ENCODE measurements at regions not wholly inside any gene's neighbourhood (a gene's known extent, or its start where the extent isn't known, plus 50 kb on each side); places are given as distances from the start of the nearest gene placed in this dataset.
"Not testable (repeated sequence)": the region's sequence is repeated elsewhere in the genome, so short reads cannot be mapped to it uniquely, and the experiment has no call there.

- Histone ChIP-seq H2AFZ (ENCODE audit: low read length) (no peak overlapping the region), H3K27ac (ENCODE audit: low read depth, low read length, poor library complexity, severe bottlenecking) (no peak overlapping the region), H3K4me2 (ENCODE audit: low read length) (no peak overlapping the region), H3K4me1 (ENCODE audit: insufficient read depth, low read length, poor library complexity, severe bottlenecking) (no peaks in the 10 kb centered on the region), H3K36me3 (ENCODE audit: insufficient read depth, low read length) (no peaks in the 10 kb centered on the region), H3K79me2 (ENCODE audit: insufficient read depth, low read depth, low read length) (no peaks in the 10 kb centered on the region), H3K9me2 (ENCODE audit: insufficient read depth, low read length) (no peaks in the 10 kb centered on the region), H3K4me3 (ENCODE audit: low read depth, low read length, poor library complexity, severe bottlenecking) (no peak overlapping the region), H4K20me1 (ENCODE audit: insufficient read depth, low read length) (no peaks in the 10 kb centered on the region), H3K9me3 (ENCODE audit: low read length) (no peaks in the 10 kb centered on the region)
- BruUV-seq (replicated peaks): no TSS peak
- CTCF ChIA-PET (ENCODE audit: unreplicated experiment): no interaction called here
- DNase-seq (ENCODE audit: low spot score): no peak
- TF ChIP-seq CTCF (conservative IDR thresholded peaks at IDR 0.05; ENCODE audit: low read length): no peak
- no peak for TF ChIP-seq EZH2phosphoT487 (IDR thresholded peaks at IDR 0.05; ENCODE audit: borderline replicate concordance, low read depth, low read length)
- POLR2A ChIA-PET: no interaction called here
- intact Hi-C loops (cut with micrococcal nuclease; ENCODE audit: unreplicated experiment): no loop called here
These were observed 319.6 kb downstream of the PTH2R start for GRCh38 chr2:208726242-208726641.

GRCh38 chr2:208751663-208752415 is 345.2 kb downstream of the PTH2R start:
- H3K27ac ChIP-seq (ENCODE audit: low read depth, low read length, poor library complexity, severe bottlenecking); H3K4me2 ChIP-seq (ENCODE audit: low read length); POLR2A ChIA-PET; H3K9me2 ChIP-seq (ENCODE audit: insufficient read depth, low read length); CTCF ChIA-PET (ENCODE audit: unreplicated experiment); H4K20me1 ChIP-seq (ENCODE audit: insufficient read depth, low read length); BruUV-seq (replicated peaks); H3K79me2 ChIP-seq (ENCODE audit: insufficient read depth, low read depth, low read length); H3K36me3 ChIP-seq (ENCODE audit: insufficient read depth, low read length); H2AFZ ChIP-seq (ENCODE audit: low read length); H3K9me3 ChIP-seq (ENCODE audit: low read length); DNase-seq (ENCODE audit: low spot score); H3K4me1 ChIP-seq (ENCODE audit: insufficient read depth, low read length, poor library complexity, severe bottlenecking); intact Hi-C loops (cut with micrococcal nuclease; ENCODE audit: unreplicated experiment); H3K4me3 ChIP-seq (ENCODE audit: low read depth, low read length, poor library complexity, severe bottlenecking): not testable (repeated sequence)

- Histone ChIP-seq H3K4me2 (ENCODE audit: low read length) (no peak overlapping the region), H3K9me2 (ENCODE audit: insufficient read depth, low read length) (no peaks in the 10 kb centered on the region), H3K79me2 (ENCODE audit: insufficient read depth, low read depth, low read length) (no peaks in the 10 kb centered on the region), H3K4me1 (ENCODE audit: insufficient read depth, low read length, poor library complexity, severe bottlenecking) (no peaks in the 10 kb centered on the region), H3K27ac (ENCODE audit: low read depth, low read length, poor library complexity, severe bottlenecking) (no peak overlapping the region), H3K4me3 (ENCODE audit: low read depth, low read length, poor library complexity, severe bottlenecking) (no peak overlapping the region), H3K36me3 (ENCODE audit: insufficient read depth, low read length) (no peaks in the 10 kb centered on the region), H4K20me1 (ENCODE audit: insufficient read depth, low read length) (no peaks in the 10 kb centered on the region), H2AFZ (ENCODE audit: low read length) (no peak overlapping the region), H3K9me3 (ENCODE audit: low read length) (no peaks in the 10 kb centered on the region)
- DNase-seq (ENCODE audit: low spot score): no peak
- intact Hi-C loops (cut with micrococcal nuclease; ENCODE audit: unreplicated experiment): no loop called here
- ChIA-PET POLR2A (no interaction called here), CTCF (ENCODE audit: unreplicated experiment) (no interaction called here)
- no peak for TF ChIP-seq EZH2phosphoT487 (IDR thresholded peaks at IDR 0.05; ENCODE audit: borderline replicate concordance, low read depth, low read length)
- TF ChIP-seq CTCF (conservative IDR thresholded peaks at IDR 0.05; ENCODE audit: low read length): no peak
- no TSS peak for BruUV-seq (replicated peaks)
These were observed 350.8 kb downstream of the PTH2R start for GRCh38 chr2:208757364-208757763.

- DNase-seq (ENCODE audit: low spot score); H3K27ac ChIP-seq (ENCODE audit: low read depth, low read length, poor library complexity, severe bottlenecking); H2AFZ ChIP-seq (ENCODE audit: low read length); H3K79me2 ChIP-seq (ENCODE audit: insufficient read depth, low read depth, low read length); H3K4me2 ChIP-seq (ENCODE audit: low read length); H3K4me1 ChIP-seq (ENCODE audit: insufficient read depth, low read length, poor library complexity, severe bottlenecking); H3K9me2 ChIP-seq (ENCODE audit: insufficient read depth, low read length); H3K4me3 ChIP-seq (ENCODE audit: low read depth, low read length, poor library complexity, severe bottlenecking); BruUV-seq (replicated peaks); POLR2A ChIA-PET; H4K20me1 ChIP-seq (ENCODE audit: insufficient read depth, low read length); CTCF ChIA-PET (ENCODE audit: unreplicated experiment); intact Hi-C loops (cut with micrococcal nuclease; ENCODE audit: unreplicated experiment); H3K36me3 ChIP-seq (ENCODE audit: insufficient read depth, low read length); H3K9me3 ChIP-seq (ENCODE audit: low read length): not testable (repeated sequence)
These were observed 366.5 kb downstream of the PTH2R start for GRCh38 chr2:208773074-208773473.
